ENCODE measurements at regions not wholly inside any gene's neighbourhood (a gene's known extent, or its start where the extent isn't known, plus 50 kb on each side); places are given as distances from the start of the nearest gene placed in this dataset.

GRCh38 chr6:112773187-112773586 is 426.1 kb downstream of the RFPL4B start:
- TF ChIP-seq POLR2A (IDR thresholded peaks at IDR 0.05), result no peak
- TF ChIP-seq CTCF (IDR thresholded peaks at IDR 0.05), result no peak
- TF ChIP-seq POLR2AphosphoS5 (IDR thresholded peaks at IDR 0.05), result no peak
